Activated T-cell treated with anti-CD3 and anti-CD28 coated beads, Interleukin-2, amount 50 U/mL, for 72 hours (primary cell): ENCODE measurements at regions not wholly inside any gene's neighbourhood (a gene's known extent, or its start where the extent isn't known, plus 50 kb on each side); places are given as distances from the start of the nearest gene placed in this dataset.
"Not testable (repeated sequence)": the region's sequence is repeated elsewhere in the genome, so short reads cannot be mapped to it uniquely, and the experiment has no call there.

ENCODE experiments used
- ATAC-seq, 2 donors: fragments of 150-1000 bp; cut with Tn5 transposase; replicated peaks in 1 of 2; 2 replicates each; pipeline ENCODE4 v1.10.0; 2021; ENCODE audit warnings: moderate library complexity in 2 of 2, mild to moderate bottlenecking in 1 of 2
- DNase-seq, 2 donors: peaks; one replicate each; pipeline ENCODE4 v3.0.0; 2021 to 2022; ENCODE audit warnings: mixed read lengths in 1 of 2
- H3K27ac Mint-ChIP-seq: one replicate; pipeline ENCODE4 v1.8.0; 2022; ENCODE audit warnings: mild to moderate bottlenecking, moderate library complexity, mixed read lengths
- H3K27me3 Mint-ChIP-seq: one replicate; pipeline ENCODE4 v1.8.0; 2022; ENCODE audit warnings: low read depth, mixed read lengths
- H3K36me3 Mint-ChIP-seq, 2 donors: one replicate each; pipeline ENCODE4 v1.8.0; 2022; ENCODE audit warnings: mixed read lengths in 2 of 2, mild to moderate bottlenecking in 1 of 2; ENCODE audit not compliant: insufficient read depth in 2 of 2
- H3K4me1 Mint-ChIP-seq: one replicate; pipeline ENCODE4 v1.8.0; 2022; ENCODE audit warnings: low read depth, mixed read lengths
- H3K4me3 Mint-ChIP-seq, 2 donors: one replicate each; pipeline ENCODE4 v1.8.0; 2022; ENCODE audit warnings: mild to moderate bottlenecking in 2 of 2, mixed read lengths in 2 of 2, moderate library complexity in 2 of 2
- H3K9me3 Mint-ChIP-seq, 2 donors: one replicate each; pipeline ENCODE4 v1.8.0; 2022; ENCODE audit warnings: mixed read lengths in 2 of 2

DNA sequence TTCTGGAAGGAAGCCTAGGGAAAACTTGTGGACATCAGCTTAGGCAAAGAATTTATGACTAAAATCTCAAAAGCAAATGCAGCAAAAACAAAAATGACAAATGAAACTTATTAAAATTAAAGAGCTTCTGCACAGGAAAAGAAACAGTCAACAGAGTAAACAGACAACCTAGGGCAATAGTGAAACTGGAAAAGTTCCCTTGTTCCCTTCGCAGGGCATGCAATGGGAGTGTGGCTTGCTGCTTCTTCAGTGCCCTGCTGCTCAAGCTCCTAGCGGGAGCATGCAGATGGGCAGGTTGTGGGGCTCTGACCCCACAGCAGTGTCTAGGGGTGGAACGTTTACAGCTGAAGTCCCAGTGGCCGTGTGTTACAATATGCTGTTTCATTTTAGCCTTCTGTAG is 1797.4 kb downstream of the NCAM2 start:
- DNase-seq (no peak), ATAC-seq (no peak)
- no peak overlapping the region for H3K27ac Mint-ChIP-seq
- H3K4me1 Mint-ChIP-seq = no peaks in the 10 kb centered on the region
- no peaks in the 10 kb centered on the region for H3K27me3 Mint-ChIP-seq
- no peak overlapping the region for H3K4me3 Mint-ChIP-seq
- H3K9me3 Mint-ChIP-seq = no peaks in the 10 kb centered on the region
- H3K36me3 Mint-ChIP-seq = no peaks in the 10 kb centered on the region

DNA sequence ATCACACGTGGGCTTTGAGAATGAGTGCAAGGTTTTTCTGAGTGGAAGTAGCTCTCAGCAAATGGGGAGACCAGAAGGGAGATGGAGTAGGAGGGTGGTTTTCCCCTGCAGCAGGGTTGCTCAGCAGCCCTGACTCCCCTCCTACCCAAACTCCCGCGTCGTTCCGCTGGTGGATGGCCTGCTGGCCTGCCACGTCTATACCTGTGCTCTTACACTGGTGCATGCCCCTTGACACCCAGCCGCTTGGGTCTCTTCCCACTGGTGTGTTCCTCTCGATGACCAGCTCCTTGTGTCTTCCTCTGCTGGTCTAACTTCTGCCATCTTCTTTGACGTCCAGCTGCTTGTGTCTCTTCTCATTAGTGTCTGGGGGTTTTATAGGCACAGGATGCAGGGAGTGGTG is 1797.9 kb downstream of the NCAM2 start:
- Mint-ChIP-seq H3K9me3 (no peaks in the 10 kb centered on the region), H3K27ac (no peak overlapping the region), H3K27me3 (no peaks in the 10 kb centered on the region), H3K4me3 (no peak overlapping the region), H3K36me3 (no peaks in the 10 kb centered on the region), H3K4me1 (no peaks in the 10 kb centered on the region)
- ATAC-seq (no peak), DNase-seq (no peak)

DNA sequence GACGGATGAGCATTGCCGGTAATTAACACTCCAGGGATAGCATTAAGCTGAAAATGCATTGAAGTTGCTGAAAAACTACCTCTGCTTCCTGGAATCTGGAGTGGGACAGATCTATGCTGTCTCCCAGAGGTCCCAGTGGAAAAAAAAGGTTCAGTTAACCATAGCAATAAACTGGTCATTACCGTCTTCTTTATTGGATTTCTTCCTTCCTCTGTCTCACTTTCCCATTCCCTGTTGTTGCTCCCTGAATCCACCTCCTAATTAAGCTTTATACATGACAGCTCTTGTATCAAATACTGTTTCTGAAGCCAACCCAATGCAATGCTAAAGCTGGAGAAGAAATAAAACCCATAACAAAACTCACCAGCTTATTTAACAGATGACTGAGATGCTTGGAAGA is 1805.9 kb downstream of the NCAM2 start:
- no peaks in the 10 kb centered on the region for H3K4me1 Mint-ChIP-seq
- H3K27me3 Mint-ChIP-seq = no peaks in the 10 kb centered on the region
- H3K4me3 Mint-ChIP-seq = no peak overlapping the region
- no peak for DNase-seq
- ATAC-seq = no peak
- H3K36me3 Mint-ChIP-seq = no peaks in the 10 kb centered on the region
- no peaks in the 10 kb centered on the region for H3K9me3 Mint-ChIP-seq
- H3K27ac Mint-ChIP-seq = no peak overlapping the region

DNA sequence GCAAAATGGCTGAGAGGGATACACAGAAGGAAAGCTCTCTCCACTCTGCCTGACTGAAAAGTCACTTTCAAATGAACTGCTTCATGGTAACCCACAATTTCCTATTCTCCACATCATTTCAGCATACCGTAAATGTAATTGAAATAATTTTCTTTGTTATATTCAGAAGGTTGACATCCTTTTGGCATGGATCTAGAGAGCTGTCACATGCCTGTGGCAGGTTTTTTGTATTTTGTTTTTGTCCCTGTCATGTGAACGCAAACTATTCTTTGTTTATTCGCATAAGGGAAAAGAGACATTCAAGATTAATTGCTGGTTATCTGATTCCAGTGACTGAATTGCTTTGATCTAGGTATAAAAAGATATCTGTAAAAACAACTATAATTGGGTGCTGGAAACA is 1808.1 kb downstream of the NCAM2 start:
- no peaks in the 10 kb centered on the region for H3K27me3 Mint-ChIP-seq
- ATAC-seq = no peak
- H3K4me3 Mint-ChIP-seq = no peak overlapping the region
- H3K4me1 Mint-ChIP-seq = no peaks in the 10 kb centered on the region
- H3K9me3 Mint-ChIP-seq = no peaks in the 10 kb centered on the region
- no peak overlapping the region for H3K27ac Mint-ChIP-seq
- no peaks in the 10 kb centered on the region for H3K36me3 Mint-ChIP-seq
- no peak for DNase-seq

DNA sequence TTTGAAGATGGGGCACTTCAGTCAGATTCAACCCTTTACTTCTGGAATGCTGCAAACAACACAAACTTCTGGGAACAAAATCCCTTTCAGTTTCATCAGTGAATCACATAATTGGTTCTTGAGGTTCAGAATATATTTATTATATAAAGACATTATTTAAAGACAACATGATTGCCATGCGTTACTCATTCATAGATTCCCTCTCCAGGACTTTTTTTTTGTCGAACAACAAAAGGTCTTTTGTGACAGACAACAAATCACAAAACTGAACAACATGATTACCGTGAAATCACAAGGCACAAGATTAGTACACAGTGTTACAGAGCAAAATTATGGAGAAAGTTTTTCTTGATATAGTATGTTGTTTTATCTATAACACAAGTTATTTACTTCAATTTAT is 1815.0 kb downstream of the NCAM2 start:
- Mint-ChIP-seq H3K27me3 (no peaks in the 10 kb centered on the region), H3K36me3 (no peaks in the 10 kb centered on the region), H3K4me1 (no peaks in the 10 kb centered on the region), H3K4me3 (no peak overlapping the region), H3K9me3 (no peaks in the 10 kb centered on the region), H3K27ac (no peak overlapping the region)
- ATAC-seq = no peak
- no peak for DNase-seq

DNA sequence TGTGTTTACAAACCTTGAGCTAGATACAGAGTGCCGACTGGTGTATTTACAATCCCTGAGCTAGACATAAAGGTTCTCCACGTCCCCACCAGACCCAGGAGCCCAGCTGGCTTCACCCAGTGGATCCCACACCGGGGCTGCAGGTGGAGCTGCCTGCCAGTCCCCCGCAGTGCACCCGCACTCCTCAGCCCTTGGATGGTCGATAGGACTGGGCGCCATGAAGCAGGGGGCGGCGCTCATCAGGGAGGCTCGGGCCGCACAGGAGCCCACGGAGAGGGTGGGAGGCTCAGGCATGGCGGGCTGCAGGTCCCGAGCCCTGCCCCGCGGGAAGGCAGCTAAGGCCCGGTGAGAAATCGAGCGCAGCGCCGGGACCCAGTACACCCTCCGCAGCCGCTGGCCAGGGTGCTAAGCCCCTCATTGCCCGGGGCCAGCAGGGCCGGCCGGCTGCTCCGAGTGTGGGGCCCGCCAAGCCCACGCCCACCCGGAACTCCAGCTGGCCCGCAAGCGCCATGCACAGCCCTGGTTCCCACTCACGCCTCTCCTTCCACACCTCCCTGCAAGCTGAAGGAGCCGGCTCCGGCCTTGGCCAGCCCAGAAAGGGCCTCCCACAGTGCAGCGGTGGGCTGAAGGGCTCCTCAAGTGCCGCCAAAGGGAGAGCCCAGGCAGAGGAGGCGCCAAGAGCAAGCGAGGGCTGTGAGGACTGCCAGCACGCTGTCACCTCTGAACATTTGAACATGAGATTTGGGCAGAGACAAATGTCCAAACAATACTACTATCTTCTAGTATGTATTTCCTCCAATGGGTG is 1820.7 kb downstream of the NCAM2 start:
- not testable (repeated sequence) for H3K36me3 Mint-ChIP-seq, DNase-seq, H3K4me3 Mint-ChIP-seq, H3K9me3 Mint-ChIP-seq, H3K27ac Mint-ChIP-seq, H3K27me3 Mint-ChIP-seq, H3K4me1 Mint-ChIP-seq, ATAC-seq

DNA sequence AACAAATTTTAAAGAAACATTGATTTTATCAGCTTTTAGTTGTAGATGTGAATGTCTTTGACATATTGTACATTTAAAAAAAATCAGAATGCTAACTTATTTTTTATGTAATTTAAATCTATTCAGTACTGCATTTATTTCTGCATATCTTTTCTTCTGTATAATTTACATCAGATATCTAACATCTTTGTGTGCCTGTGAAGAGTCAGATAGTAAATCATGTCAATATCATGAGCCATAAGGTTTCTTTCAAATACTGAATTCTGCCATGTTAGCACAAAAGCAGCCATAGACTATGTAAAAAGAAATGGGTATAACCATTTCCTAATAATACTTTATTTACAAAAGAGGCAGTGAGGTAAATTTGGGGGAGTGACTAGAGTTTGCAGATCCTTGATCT is 1829.2 kb downstream of the NCAM2 start:
- Mint-ChIP-seq H3K27me3 (no peaks in the 10 kb centered on the region), H3K4me3 (no peak overlapping the region), H3K4me1 (no peaks in the 10 kb centered on the region), H3K9me3 (peaks cover 8 to 14% of the 10 kb centered on the region in 2 donors), H3K27ac (no peak overlapping the region), H3K36me3 (peaks cover 6 to 9% of the 10 kb centered on the region in 2 donors)
- DNase-seq = no peak
- no peak for ATAC-seq

DNA sequence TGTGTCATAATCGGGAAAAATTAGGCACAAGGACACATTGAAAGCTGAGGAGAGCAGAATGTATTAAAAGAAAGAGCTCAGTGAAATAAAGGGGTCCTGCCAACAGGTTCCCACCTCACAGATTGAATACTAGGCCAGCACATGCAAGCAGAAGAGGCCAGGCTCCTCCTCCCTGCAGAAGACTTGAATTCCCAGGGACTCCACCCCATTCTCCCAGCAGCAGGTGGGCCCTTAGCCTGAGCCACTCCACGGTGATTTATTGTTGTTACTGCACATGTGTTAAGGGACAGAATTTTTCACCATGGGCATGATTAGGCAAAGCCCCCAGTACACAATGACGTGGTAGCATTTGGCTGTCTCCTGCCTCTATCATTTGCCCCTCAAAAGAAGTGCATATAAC is 1844.7 kb downstream of the NCAM2 start:
- ATAC-seq = no peak
- H3K36me3 Mint-ChIP-seq = no peaks in the 10 kb centered on the region
- no peak for DNase-seq
- no peak overlapping the region for H3K27ac Mint-ChIP-seq
- no peaks in the 10 kb centered on the region for H3K4me1 Mint-ChIP-seq
- no peaks in the 10 kb centered on the region for H3K27me3 Mint-ChIP-seq
- H3K9me3 Mint-ChIP-seq = peaks cover 0 to 2% of the 10 kb centered on the region in 2 donors
- H3K4me3 Mint-ChIP-seq = no peak overlapping the region

DNA sequence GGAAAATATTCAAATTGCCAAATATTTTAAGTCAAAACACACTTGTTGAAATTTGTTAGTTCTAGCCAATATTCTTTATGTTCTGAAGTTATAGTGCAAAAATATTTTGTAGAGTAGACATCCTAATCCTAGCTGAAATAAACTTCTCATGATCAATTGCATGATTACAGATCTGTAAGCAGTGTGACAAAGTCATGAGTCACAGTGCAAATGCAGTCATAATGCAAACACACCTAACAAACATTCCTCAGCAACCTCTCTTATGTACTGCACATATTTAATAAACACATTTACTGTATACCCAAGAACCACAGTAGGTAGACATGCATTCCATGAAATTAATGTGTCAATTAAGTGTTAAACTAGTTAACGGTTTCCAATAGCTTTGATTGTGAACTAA is 1857.4 kb downstream of the NCAM2 start:
- Mint-ChIP-seq H3K27ac (no peak overlapping the region), H3K27me3 (no peaks in the 10 kb centered on the region), H3K9me3 (no peaks in the 10 kb centered on the region), H3K36me3 (no peaks in the 10 kb centered on the region), H3K4me3 (no peak overlapping the region), H3K4me1 (no peaks in the 10 kb centered on the region)
- no peak for DNase-seq
- ATAC-seq = no peak

DNA sequence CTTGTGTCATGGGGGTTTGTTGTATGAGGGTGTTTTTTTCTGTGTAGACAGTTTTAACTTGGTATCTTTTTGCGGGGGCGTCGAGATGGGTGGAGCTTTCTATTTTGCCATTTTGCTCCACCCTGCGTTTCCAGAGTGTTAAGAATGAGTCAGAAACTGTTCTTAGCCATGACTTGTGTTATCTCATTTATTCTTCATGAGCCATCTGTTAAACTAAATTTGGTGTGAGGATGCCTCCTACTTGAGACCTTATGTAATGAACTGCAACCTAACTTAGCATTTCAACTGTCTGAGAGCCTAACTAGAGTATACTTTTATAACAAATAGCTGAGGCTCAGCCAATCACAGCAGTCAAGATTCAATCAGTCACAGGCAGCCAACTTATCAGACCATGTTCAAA is 1873.5 kb downstream of the NCAM2 start:
- H3K27ac Mint-ChIP-seq = peak overlapping the region; percentile 58
- ATAC-seq = no peak
- no peak for DNase-seq
- no peaks in the 10 kb centered on the region for H3K4me1 Mint-ChIP-seq
- H3K9me3 Mint-ChIP-seq = peaks cover 3% of the 10 kb centered on the region in 2 donors
- no peaks in the 10 kb centered on the region for H3K36me3 Mint-ChIP-seq
- H3K4me3 Mint-ChIP-seq = no peak overlapping the region
- peaks cover under 1% of the 10 kb centered on the region for H3K27me3 Mint-ChIP-seq

DNA sequence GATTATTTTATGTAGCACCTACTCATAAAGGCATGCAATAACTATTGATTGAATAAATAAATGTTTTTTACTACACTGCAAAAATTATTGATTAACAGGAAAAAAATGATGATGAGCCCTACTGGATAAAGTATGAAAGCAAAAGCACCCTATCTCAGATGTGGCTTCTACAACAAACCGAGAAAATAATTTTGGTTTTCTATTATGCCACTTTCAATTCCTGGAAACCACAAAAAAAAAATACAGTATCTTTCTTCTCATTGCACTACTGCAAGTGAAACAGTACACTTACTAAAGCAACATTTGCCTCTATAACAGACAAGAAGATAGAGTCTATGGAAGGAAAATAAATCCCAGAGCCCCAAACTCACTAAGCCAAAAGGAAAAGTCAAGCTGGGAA is 1882.4 kb downstream of the NCAM2 start:
- H3K27me3 Mint-ChIP-seq = peaks cover 23% of the 10 kb centered on the region
- no peaks in the 10 kb centered on the region for H3K4me1 Mint-ChIP-seq
- ATAC-seq = no peak
- DNase-seq = no peak
- H3K9me3 Mint-ChIP-seq = no peaks in the 10 kb centered on the region
- no peak overlapping the region for H3K4me3 Mint-ChIP-seq
- no peaks in the 10 kb centered on the region for H3K36me3 Mint-ChIP-seq
- no peak overlapping the region for H3K27ac Mint-ChIP-seq

DNA sequence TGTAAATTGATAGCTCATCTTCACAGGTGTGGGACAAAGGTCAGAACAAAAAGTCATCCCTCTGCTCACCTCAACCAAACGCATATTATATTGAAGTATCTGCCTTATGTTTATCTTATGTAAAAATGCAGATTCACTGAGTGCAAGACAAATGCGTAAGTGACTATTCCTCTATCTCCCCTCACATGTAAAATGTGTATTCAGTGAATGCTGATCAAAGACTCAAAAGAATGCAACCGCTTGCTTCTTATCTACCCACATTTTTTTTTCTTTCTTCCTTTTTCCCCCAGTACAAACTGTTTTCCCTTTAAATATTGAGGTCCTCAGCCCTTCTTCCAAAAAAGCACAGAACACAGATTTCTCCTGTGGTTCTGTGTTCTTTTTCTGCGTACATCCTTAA is 1882.9 kb downstream of the NCAM2 start:
- Mint-ChIP-seq H3K9me3 (no peaks in the 10 kb centered on the region), H3K4me1 (no peaks in the 10 kb centered on the region), H3K27ac (no peak overlapping the region), H3K36me3 (no peaks in the 10 kb centered on the region), H3K27me3 (peaks cover 23% of the 10 kb centered on the region), H3K4me3 (no peak overlapping the region)
- ATAC-seq = no peak
- no peak for DNase-seq

DNA sequence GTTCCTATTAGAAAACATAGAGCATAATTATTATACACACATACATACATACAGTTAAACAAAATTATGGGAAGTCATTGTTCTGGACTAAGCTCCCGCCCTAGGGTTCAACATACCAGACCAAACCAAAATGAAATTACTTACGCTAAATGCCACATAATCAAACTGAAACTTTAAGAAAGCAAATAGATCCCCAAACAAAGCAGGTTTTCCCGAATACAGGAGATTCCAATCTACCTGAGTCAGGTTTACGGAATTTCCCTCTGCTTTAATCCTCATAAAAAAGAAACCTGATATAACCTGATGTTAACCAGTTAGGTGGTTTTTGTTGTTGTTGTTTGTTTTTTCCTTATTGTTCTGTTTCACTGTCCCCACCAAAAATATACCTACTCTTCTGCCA is 1886.9 kb downstream of the NCAM2 start:
- no peaks in the 10 kb centered on the region for H3K4me1 Mint-ChIP-seq
- peaks cover 0 to 2% of the 10 kb centered on the region in 2 donors for H3K9me3 Mint-ChIP-seq
- DNase-seq = no peak
- H3K36me3 Mint-ChIP-seq = no peaks in the 10 kb centered on the region
- ATAC-seq = no peak
- no peaks in the 10 kb centered on the region for H3K27me3 Mint-ChIP-seq
- H3K27ac Mint-ChIP-seq = no peak overlapping the region
- no peak overlapping the region for H3K4me3 Mint-ChIP-seq

DNA sequence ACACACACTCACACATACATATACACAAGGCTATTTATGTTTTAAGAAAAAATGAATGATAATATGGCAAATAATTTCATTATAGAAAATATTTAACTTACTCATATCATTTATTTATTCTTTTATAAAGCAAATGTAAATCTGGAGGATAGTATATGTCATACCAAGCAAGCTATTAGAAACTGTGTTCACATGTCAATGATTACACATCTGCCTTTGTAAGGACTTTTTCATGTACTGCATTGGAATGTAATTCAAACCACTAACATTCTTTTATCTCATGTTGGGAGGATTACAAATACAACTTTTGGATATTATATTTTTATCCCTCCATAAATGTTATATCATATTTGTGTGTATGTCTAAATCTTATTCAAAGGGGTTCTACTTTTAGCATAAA is 1887.4 kb downstream of the NCAM2 start:
- ATAC-seq (no peak), DNase-seq (no peak)
- H3K36me3 Mint-ChIP-seq = no peaks in the 10 kb centered on the region
- H3K4me1 Mint-ChIP-seq = no peaks in the 10 kb centered on the region
- no peak overlapping the region for H3K27ac Mint-ChIP-seq
- H3K9me3 Mint-ChIP-seq = peaks cover 0 to 2% of the 10 kb centered on the region in 2 donors
- no peaks in the 10 kb centered on the region for H3K27me3 Mint-ChIP-seq
- no peak overlapping the region for H3K4me3 Mint-ChIP-seq
